GM12873 (cell line): ENCODE measurements at regions not wholly inside any gene's neighbourhood (a gene's known extent, or its start where the extent isn't known, plus 50 kb on each side); places are given as distances from the start of the nearest gene placed in this dataset.

Experiments used
- CTCF ChIP-seq: IDR thresholded peaks from 2 replicates; pipeline ENCODE4 v1.5.1; 2012; ENCODE audit warnings: low read depth, mild to moderate bottlenecking, moderate library complexity, low read length, control low read depth; ENCODE audit not compliant: insufficient read depth; ENCODE audit errors: missing control alignments

- no peak for TF ChIP-seq CTCF
These were observed 103.8 kb upstream of the TOX3 start for GRCh38 chr16:52650789-52651188.

DNA sequence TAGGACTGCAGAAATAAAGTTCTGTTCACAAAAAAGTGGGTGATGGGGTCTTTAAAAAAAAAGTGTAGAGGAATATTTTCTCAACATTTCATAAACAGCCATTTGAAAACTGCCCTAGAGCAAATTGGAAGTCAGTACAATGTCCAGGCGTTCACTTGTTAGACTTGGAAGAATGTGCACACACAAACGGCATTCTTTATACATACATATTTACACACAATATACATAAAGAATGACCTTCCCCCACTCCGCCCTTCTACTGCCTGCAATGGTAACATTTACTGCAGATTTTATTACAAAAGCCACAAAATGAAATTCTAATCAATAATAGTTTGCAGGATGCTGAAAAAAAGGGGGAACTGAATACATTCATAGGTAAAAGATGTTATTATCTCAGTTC is 103.4 kb upstream of the TOX3 start:
- TF ChIP-seq CTCF = no peak

- TF ChIP-seq CTCF = no peak
These were observed 102.9 kb upstream of the TOX3 start for GRCh38 chr16:52649870-52650269.

GRCh38 chr16:52647588-52647987 is 100.6 kb upstream of the TOX3 start:
- TF ChIP-seq CTCF = no peak

- no peak for TF ChIP-seq CTCF
These were observed 96.1 kb upstream of the TOX3 start for GRCh38 chr16:52643006-52643405.

DNA sequence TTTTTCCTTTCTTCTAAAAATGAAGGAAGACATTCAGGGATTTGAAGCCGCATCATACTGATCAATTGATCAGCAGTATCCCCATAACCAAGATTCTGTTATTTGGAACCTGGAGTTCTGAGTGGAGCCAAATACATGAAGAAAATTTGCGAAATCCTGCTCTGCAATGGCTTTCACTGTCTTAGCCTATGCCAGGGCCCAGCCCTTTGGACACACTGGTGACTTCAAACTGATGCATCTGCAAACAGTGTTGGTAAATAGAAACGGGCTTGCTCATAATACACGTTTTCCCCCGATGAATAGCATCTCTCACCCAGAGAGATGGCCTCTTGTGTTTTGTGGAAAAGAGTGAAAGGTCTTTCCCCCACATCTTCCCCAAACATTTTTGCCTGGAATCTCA is 87.6 kb upstream of the TOX3 start:
- no peak for TF ChIP-seq CTCF

DNA sequence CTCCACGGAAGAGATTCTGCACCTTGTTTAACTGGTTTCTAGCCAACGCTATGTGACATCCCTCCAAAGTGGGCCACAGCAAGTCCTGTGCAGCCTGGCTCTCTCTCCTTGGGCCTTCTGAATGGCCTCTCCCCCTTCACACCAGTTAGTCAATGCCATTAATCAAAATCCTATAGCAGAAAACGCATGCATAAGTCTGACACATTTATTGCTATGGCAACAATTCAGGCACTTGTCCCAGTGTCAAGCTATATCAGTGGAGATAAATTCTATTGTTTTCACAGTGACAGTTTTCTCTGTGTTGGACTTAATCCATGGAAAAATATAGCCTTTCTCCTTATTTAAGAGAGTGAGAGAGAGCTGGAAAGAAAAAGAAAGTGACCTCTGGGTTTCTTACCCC is 87.2 kb upstream of the TOX3 start:
- no peak for TF ChIP-seq CTCF

GRCh38 chr16:52633230-52633629 is 86.3 kb upstream of the TOX3 start:
- no peak for TF ChIP-seq CTCF
